Esophagus muscularis mucosa (tissue), 4 donors: ENCODE measurements at regions not wholly inside any gene's neighbourhood (a gene's known extent, or its start where the extent isn't known, plus 50 kb on each side); places are given as distances from the start of the nearest gene placed in this dataset.

Source experiments
- DNase-seq: peaks from one replicate; pipeline ENCODE4 v3.0.0-alpha.2; 2017; ENCODE audit errors: extremely low spot score
- H3K27ac ChIP-seq, 4 donors: fragments of 200-600 bp; sonication (generic); replicated peaks in 1 of 4; 1 replicate in 3 of 4; 2 replicates in 1 of 4; pipeline ENCODE4 v1.5.1; 2016 to 2019; ENCODE audit warnings: mild to moderate bottlenecking in 1 of 4
- H3K27me3 ChIP-seq, 4 donors: fragments of 200-600 bp; sonication (generic); one replicate each; pipeline versions ENCODE4 v1.5.1 to v1.6.0; 2016 to 2019
- H3K36me3 ChIP-seq, 4 donors: fragments of 200-600 bp; sonication (generic); one replicate each; pipeline ENCODE4 v1.5.1; 2016 to 2019
- H3K4me1 ChIP-seq, 4 donors: fragments of 200-600 bp; sonication (generic); one replicate each; pipeline ENCODE4 v1.5.1; 2016 to 2019
- H3K4me3 ChIP-seq, 4 donors: fragments of 200-600 bp; sonication (generic); 1 replicate in 2 of 4; 2 replicates in 2 of 4; pipeline ENCODE4 v1.5.1; 2016 to 2019; ENCODE audit warnings: mild to moderate bottlenecking in 4 of 4, moderate library complexity in 1 of 4
- H3K9me3 ChIP-seq, 4 donors: fragments of 200-600 bp; sonication (generic); 1 replicate in 3 of 4; 2 replicates in 1 of 4; pipeline ENCODE4 v1.5.1; 2016 to 2019
- CTCF ChIP-seq, 3 experiments: fragments of 200-600 bp in 2 of 3; fragments of 450-650 bp in 1 of 3; sonication (generic) in 2 of 3; IDR thresholded peaks; one replicate each; pipeline ENCODE4 v1.5.1; 2017 to 2019; ENCODE audit warnings: antibody characterized with exemption in 3 of 3, mild to moderate bottlenecking in 2 of 3, moderate library complexity in 1 of 3
- EP300 ChIP-seq: sonication (generic); formaldehyde crosslinking; IDR thresholded peaks from one replicate; pipeline ENCODE4 v1.6.1; 2017; ENCODE audit warnings: antibody characterized with exemption
- POLR2A ChIP-seq: fragments of 450-650 bp; IDR thresholded peaks from one replicate; pipeline ENCODE4 v1.6.1; 2017; ENCODE audit warnings: antibody characterized with exemption, moderate library complexity, mild to moderate bottlenecking, low read depth
- POLR2AphosphoS5 ChIP-seq, 2 donors: sonication (generic); formaldehyde crosslinking; IDR thresholded peaks; one replicate each; pipeline ENCODE4 v1.6.1; 2017; ENCODE audit warnings: antibody characterized with exemption in 2 of 2
- WGBS: methylation state at CpG from one replicate; pipeline ENCODE4 v1.1.5; 2018; 5-methylcytosine and 5-hydroxymethylcytosine counted together
- intact Hi-C: fragments of 100-400 bp; cut with DNase I; formaldehyde crosslinking; loops from one replicate; pipeline ENCODE4 v1.15.1; 2023

- intact Hi-C loops = no loop called here
- no peaks in the 10 kb centered on the region for H3K27me3 ChIP-seq
- no peak overlapping the region for H3K4me3 ChIP-seq
- H3K36me3 ChIP-seq = no peaks in the 10 kb centered on the region
- TF ChIP-seq POLR2AphosphoS5 (IDR thresholded peaks at IDR 0.05) (no peak), EP300 (no peak), CTCF (IDR thresholded peaks at IDR 0.05) (no peak), POLR2A (no peak)
- WGBS = 87% methylated on average over 4 of the region's 4 CpGs
- no peak overlapping the region for H3K27ac ChIP-seq
- no peaks in the 10 kb centered on the region for H3K4me1 ChIP-seq
- DNase-seq = no peak
- H3K9me3 ChIP-seq = no peaks in the 10 kb centered on the region
These were observed 786.2 kb upstream of the FANCL start for GRCh38 chr2:59027320-59027719.

GRCh38 chr2:59025157-59025757, 784.1 kb upstream of the FANCL start:
- Histone ChIP-seq H3K36me3 (no peaks in the 10 kb centered on the region), H3K27me3 (no peaks in the 10 kb centered on the region), H3K4me3 (no peak overlapping the region), H3K4me1 (no peaks in the 10 kb centered on the region), H3K27ac (no peak overlapping the region), H3K9me3 (no peaks in the 10 kb centered on the region)
- TF ChIP-seq POLR2A = no peak
- TF ChIP-seq POLR2AphosphoS5 (IDR thresholded peaks at IDR 0.05) = no peak
- TF ChIP-seq CTCF (IDR thresholded peaks at IDR 0.05) = peak; percentile 36 to 61 (median 51)
- no peak for TF ChIP-seq EP300
- intact Hi-C loops = no loop called here
- whole genome bisulfite sequencing = 66% methylated on average over 5 of the region's 5 CpGs
- no peak for DNase-seq

- no peak for TF ChIP-seq EP300
- TF ChIP-seq POLR2A = no peak
- no peak for TF ChIP-seq POLR2AphosphoS5 (IDR thresholded peaks at IDR 0.05)
- TF ChIP-seq CTCF (IDR thresholded peaks at IDR 0.05) = no peak
- DNase-seq = no peak
- Histone ChIP-seq H3K4me3 (no peak overlapping the region), H3K27ac (no peak overlapping the region), H3K4me1 (no peaks in the 10 kb centered on the region), H3K9me3 (no peaks in the 10 kb centered on the region), H3K27me3 (no peaks in the 10 kb centered on the region), H3K36me3 (no peaks in the 10 kb centered on the region)
- 84% methylated on average over 1 of the region's 1 CpG for WGBS
- intact Hi-C loops = no loop called here
These were observed 780.7 kb upstream of the FANCL start for GRCh38 chr2:59021786-59022185.

GRCh38 chr2:59019566-59020159, 778.5 kb upstream of the FANCL start:
- Histone ChIP-seq H3K9me3 (no peaks in the 10 kb centered on the region), H3K4me3 (no peak overlapping the region), H3K27ac (no peak overlapping the region), H3K36me3 (no peaks in the 10 kb centered on the region), H3K4me1 (no peaks in the 10 kb centered on the region), H3K27me3 (no peaks in the 10 kb centered on the region)
- intact Hi-C loops = no loop called here
- DNase-seq = no peak
- TF ChIP-seq CTCF (IDR thresholded peaks at IDR 0.05) = no peak
- TF ChIP-seq POLR2A = no peak
- no peak for TF ChIP-seq POLR2AphosphoS5 (IDR thresholded peaks at IDR 0.05)
- TF ChIP-seq EP300 = no peak
- WGBS = 69% methylated on average over 7 of the region's 7 CpGs

GRCh38 chr2:59018737-59019136, 777.6 kb upstream of the FANCL start:
- WGBS = 95% methylated on average over 3 of the region's 3 CpGs

More at GRCh38 chr2:59018737-59019136, 777.6 kb upstream of the FANCL start:
- Histone ChIP-seq H3K27ac (no peak overlapping the region), H3K4me1 (no peaks in the 10 kb centered on the region), H3K4me3 (no peak overlapping the region), H3K9me3 (no peaks in the 10 kb centered on the region), H3K27me3 (no peaks in the 10 kb centered on the region), H3K36me3 (no peaks in the 10 kb centered on the region)
- no peak for DNase-seq
- intact Hi-C loops = no loop called here
- TF ChIP-seq POLR2A = no peak
- no peak for TF ChIP-seq POLR2AphosphoS5 (IDR thresholded peaks at IDR 0.05)
- no peak for TF ChIP-seq EP300
- no peak for TF ChIP-seq CTCF (IDR thresholded peaks at IDR 0.05)
